ENCODE measurements at regions not wholly inside any gene's neighbourhood (a gene's known extent, or its start where the extent isn't known, plus 50 kb on each side); places are given as distances from the start of the nearest gene placed in this dataset.
A peak's percentile ranks its signal among the peaks of the same experiment; 100 is the strongest.

DNA sequence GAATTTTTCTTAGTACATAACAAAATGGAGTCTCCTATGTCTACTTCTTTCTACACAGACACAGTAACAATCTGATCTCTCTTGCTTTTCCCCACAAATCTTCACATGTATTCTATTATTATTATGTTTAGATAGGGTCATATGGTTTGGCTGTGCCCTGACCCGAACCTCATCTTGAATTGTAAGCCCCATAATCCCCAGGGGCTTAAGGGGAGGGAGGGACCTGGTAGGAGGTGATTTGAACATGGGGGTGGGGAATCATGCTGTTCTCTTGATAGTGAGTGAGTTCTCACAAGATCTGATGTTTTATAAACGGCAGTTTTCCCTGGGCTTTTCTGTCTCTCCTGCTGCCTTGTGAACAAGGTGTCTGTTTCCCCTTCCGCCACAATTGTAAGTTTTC, 86.7 kb upstream of the SELENOK start:
- H3K9me3 ChIP-seq = peaks cover 4% of the 10 kb centered on the region
- ATAC-seq (no peak), DNase-seq (no peak)
- TF ChIP-seq, protein P1, sequence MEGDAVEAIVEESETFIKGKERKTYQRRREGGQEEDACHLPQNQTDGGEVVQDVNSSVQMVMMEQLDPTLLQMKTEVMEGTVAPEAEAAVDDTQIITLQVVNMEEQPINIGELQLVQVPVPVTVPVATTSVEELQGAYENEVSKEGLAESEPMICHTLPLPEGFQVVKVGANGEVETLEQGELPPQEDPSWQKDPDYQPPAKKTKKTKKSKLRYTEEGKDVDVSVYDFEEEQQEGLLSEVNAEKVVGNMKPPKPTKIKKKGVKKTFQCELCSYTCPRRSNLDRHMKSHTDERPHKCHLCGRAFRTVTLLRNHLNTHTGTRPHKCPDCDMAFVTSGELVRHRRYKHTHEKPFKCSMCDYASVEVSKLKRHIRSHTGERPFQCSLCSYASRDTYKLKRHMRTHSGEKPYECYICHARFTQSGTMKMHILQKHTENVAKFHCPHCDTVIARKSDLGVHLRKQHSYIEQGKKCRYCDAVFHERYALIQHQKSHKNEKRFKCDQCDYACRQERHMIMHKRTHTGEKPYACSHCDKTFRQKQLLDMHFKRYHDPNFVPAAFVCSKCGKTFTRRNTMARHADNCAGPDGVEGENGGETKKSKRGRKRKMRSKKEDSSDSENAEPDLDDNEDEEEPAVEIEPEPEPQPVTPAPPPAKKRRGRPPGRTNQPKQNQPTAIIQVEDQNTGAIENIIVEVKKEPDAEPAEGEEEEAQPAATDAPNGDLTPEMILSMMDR (IDR thresholded peaks at IDR 0.05) = no peak
- no peaks in the 10 kb centered on the region for H3K4me1 ChIP-seq (ENCODE audit: low read depth)
- intact Hi-C loops (cut with DNase I, micrococcal nuclease) = no loop called here
- no peak overlapping the region for H3K4me3 ChIP-seq
- H3K36me3 ChIP-seq (ENCODE audit: low read depth) = no peaks in the 10 kb centered on the region

DNA sequence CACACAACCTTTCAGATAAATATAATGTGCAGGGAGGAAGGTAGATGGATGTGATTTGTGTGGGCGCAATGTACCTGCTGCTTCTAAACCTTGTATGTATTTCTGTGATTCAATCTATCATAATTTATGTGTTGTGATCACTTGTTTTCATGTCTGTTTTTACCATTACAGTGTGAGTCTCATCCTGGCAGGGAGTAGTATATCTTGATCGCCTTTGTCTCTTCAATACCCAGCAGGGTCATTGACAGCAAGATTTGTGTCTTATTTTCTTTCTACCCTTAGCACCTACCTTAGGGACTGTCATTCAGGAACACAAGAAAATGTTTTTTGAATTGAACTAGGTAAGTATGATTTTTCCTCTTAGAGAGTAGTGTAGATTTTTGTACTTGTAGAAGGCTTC, 83.7 kb upstream of the SELENOK start:
- no peaks in the 10 kb centered on the region for H3K36me3 ChIP-seq (ENCODE audit: low read depth)
- TF ChIP-seq, protein P1 (IDR thresholded peaks at IDR 0.05) = no peak
- H3K9me3 ChIP-seq = peaks cover 4% of the 10 kb centered on the region
- no peaks in the 10 kb centered on the region for H3K4me1 ChIP-seq (ENCODE audit: low read depth)
- DNase-seq (no peak), ATAC-seq (no peak)
- no peak overlapping the region for H3K4me3 ChIP-seq
- intact Hi-C loops (cut with DNase I, micrococcal nuclease) = no loop called here

DNA sequence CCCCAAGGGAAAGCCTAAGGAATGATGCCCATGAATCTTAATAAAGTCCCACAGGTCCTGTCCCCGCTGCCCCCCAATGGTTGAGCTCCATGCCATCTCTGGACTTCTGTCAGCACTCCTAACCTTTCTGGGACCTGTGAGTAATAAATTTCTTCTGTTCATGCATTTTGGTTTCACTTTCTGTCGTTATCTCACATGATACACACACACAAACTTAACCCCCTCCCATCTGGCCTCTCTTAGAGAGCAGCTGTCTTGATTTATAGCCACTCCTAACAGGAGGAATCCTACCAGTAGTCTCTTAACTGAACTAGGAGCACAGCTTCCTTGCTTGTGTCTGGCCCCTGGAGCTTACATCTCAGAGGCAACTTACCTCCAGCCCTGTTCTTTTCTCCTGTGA, 82.7 kb upstream of the SELENOK start:
- Histone ChIP-seq H3K4me1 (ENCODE audit: low read depth) (no peaks in the 10 kb centered on the region), H3K9me3 (peaks cover 4% of the 10 kb centered on the region), H3K36me3 (ENCODE audit: low read depth) (no peaks in the 10 kb centered on the region), H3K4me3 (no peak overlapping the region)
- DNase-seq (no peak), ATAC-seq (no peak)
- TF ChIP-seq, protein P1 (IDR thresholded peaks at IDR 0.05) = no peak
- intact Hi-C loops (cut with DNase I, micrococcal nuclease) = no loop called here

DNA sequence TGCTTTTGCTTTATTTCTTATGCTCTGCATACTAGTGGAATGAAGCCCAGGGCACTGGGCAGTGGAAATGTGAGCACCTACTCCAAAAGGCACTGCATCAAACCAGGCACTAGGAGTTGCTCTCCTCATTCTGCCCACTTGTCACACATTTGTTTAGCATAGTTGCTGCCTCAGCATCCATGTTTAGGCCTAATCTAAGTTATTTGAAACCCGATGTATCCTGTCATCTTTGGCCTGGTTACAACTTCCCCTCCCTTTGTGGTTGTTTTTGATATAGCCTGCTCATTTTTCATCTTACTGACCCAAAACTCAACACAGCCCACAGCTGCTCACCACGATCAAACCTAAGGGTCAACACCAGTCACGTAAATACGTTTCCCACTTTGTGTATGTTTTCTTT, 82.2 kb upstream of the SELENOK start:
- ATAC-seq (no peak), DNase-seq (no peak)
- intact Hi-C loops (cut with DNase I, micrococcal nuclease) = no loop called here
- H3K4me1 ChIP-seq (ENCODE audit: low read depth) = no peaks in the 10 kb centered on the region
- TF ChIP-seq, protein P1 (IDR thresholded peaks at IDR 0.05) = no peak
- no peaks in the 10 kb centered on the region for H3K36me3 ChIP-seq (ENCODE audit: low read depth)
- H3K9me3 ChIP-seq = peaks cover 4% of the 10 kb centered on the region
- H3K4me3 ChIP-seq = no peak overlapping the region

DNA sequence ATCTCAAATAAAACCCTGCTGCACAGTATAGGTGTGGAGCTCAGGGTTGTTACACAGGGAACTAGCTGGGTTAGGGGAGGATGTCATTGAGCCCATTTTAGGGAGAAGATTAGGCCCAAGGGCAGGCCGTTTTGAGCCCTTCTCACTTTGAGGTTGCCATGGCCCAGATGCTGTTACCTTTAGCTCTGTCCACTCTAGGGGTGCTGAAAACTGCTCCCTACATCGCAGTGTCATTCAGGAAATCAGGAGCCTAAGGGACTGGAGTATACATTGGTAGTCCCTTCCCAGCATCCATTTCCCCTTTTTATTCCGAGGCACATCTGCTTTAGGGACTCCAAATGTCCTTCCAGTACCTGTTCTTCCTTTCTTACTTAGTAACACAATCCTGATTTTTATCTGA, 79.0 kb upstream of the SELENOK start:
- H3K4me1 ChIP-seq (ENCODE audit: low read depth) = no peaks in the 10 kb centered on the region
- H3K36me3 ChIP-seq (ENCODE audit: low read depth) = no peaks in the 10 kb centered on the region
- TF ChIP-seq, protein P1 (IDR thresholded peaks at IDR 0.05) = no peak
- ATAC-seq = no peak
- intact Hi-C loops (cut with DNase I, micrococcal nuclease) = no loop called here
- peaks cover 4% of the 10 kb centered on the region for H3K9me3 ChIP-seq
- no peak overlapping the region for H3K4me3 ChIP-seq
- DNase-seq = peak in 1 of 3 donors; percentile 8

DNA sequence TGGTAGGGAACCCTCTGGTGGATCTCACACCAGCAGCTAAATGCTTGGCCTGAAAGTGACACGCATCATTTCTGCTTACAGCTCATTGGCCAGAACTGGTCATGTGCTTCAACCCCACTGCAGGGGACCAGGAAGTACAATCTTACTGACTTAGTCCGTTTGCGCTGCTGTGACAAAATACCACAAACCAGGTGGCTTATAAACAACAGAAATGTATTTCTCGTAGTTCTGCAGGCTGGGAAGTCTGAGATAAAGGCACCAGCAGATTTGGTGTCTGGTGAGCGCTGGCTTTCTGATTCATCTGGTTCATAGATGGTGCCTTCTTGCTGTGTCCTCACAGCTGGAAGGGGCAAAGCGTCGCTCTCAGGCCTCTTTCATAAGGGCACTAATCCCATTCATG, 77.4 kb upstream of the SELENOK start:
- Histone ChIP-seq H3K4me1 (ENCODE audit: low read depth) (no peaks in the 10 kb centered on the region), H3K9me3 (peaks cover 4% of the 10 kb centered on the region), H3K4me3 (no peak overlapping the region), H3K36me3 (ENCODE audit: low read depth) (no peaks in the 10 kb centered on the region)
- intact Hi-C loops (cut with DNase I, micrococcal nuclease) = no loop called here
- ATAC-seq = no peak
- TF ChIP-seq, protein P1 (IDR thresholded peaks at IDR 0.05) = no peak
- no peak for DNase-seq

All from mucosa of descending colon (tissue), 3 donors.